DOHH2 (cell line): ENCODE measurements at regions not wholly inside any gene's neighbourhood (a gene's known extent, or its start where the extent isn't known, plus 50 kb on each side); places are given as distances from the start of the nearest gene placed in this dataset.

Experiments
- H3F3A ChIP-seq: fragments of 200-600 bp; sonication (generic), shearing (Covaris generic); 2 replicates; pipeline ENCODE4 v1.6.0; 2016; ENCODE audit warnings: antibody characterized with exemption, mild to moderate bottlenecking; ENCODE audit not compliant: control insufficient read depth, insufficient read depth
- H3K27ac ChIP-seq: fragments of 200-600 bp; sonication (generic); 2 replicates; pipeline ENCODE4 v1.5.1; 2014; ENCODE audit warnings: low read depth, mild to moderate bottlenecking, low read length, moderate library complexity
- H3K27me3 ChIP-seq: fragments of 200-600 bp; sonication (generic); 2 replicates; pipeline ENCODE4 v1.6.1; 2014; ENCODE audit warnings: mild to moderate bottlenecking, low read length, mixed read lengths; ENCODE audit not compliant: control insufficient read depth
- H3K36me3 ChIP-seq: fragments of 200-600 bp; sonication (generic); 2 replicates; pipeline ENCODE4 v1.6.1; 2014; ENCODE audit warnings: mild to moderate bottlenecking, low read length, moderate library complexity, mixed read lengths; ENCODE audit not compliant: control insufficient read depth
- H3K4me1 ChIP-seq: fragments of 200-600 bp; sonication (generic); 2 replicates; pipeline ENCODE4 v1.6.1; 2014; ENCODE audit warnings: mild to moderate bottlenecking, low read length, mixed read lengths; ENCODE audit not compliant: control insufficient read depth
- H3K4me2 ChIP-seq: fragments of 200-600 bp; sonication (generic); 2 replicates; pipeline ENCODE4 v1.6.0; 2014; ENCODE audit warnings: mild to moderate bottlenecking, low read length, moderate library complexity
- H3K4me3 ChIP-seq: fragments of 200-600 bp; sonication (generic); 2 replicates; pipeline ENCODE4 v1.5.1; 2014; ENCODE audit warnings: mild to moderate bottlenecking, low read length, mixed read lengths
- H3K79me2 ChIP-seq: fragments of 200-600 bp; sonication (generic); 2 replicates; pipeline ENCODE4 v1.6.1; 2014; ENCODE audit warnings: mild to moderate bottlenecking, low read length, mixed read lengths; ENCODE audit not compliant: control insufficient read depth
- H3K9me2 ChIP-seq: fragments of 200-600 bp; sonication (generic); replicated peaks from 2 replicates; pipeline ENCODE4 v1.6.1; 2014; ENCODE audit warnings: mild to moderate bottlenecking, low read length, mixed read lengths; ENCODE audit not compliant: control insufficient read depth
- H3K9me3 ChIP-seq: fragments of 200-600 bp; sonication (generic); 2 replicates; pipeline ENCODE4 v1.6.1; 2014; ENCODE audit warnings: antibody characterized with exemption, low read length, mixed read lengths; ENCODE audit not compliant: control insufficient read depth, insufficient read depth
- H4K20me1 ChIP-seq: fragments of 200-600 bp; sonication (generic); 2 replicates; pipeline ENCODE4 v1.6.0; 2014; ENCODE audit warnings: low read depth, mild to moderate bottlenecking, antibody characterized with exemption, low read length, moderate library complexity; ENCODE audit not compliant: control insufficient read depth, insufficient read depth
- CTCF ChIP-seq: fragments of 200-600 bp; sonication (generic); IDR thresholded peaks from one replicate; pipeline ENCODE4 v1.5.1; 2014; ENCODE audit warnings: antibody characterized with exemption, mild to moderate bottlenecking, low read depth, low read length; ENCODE audit not compliant: poor library complexity, severe bottlenecking
- EZH2phosphoT487 ChIP-seq: fragments of 200-600 bp; sonication (generic); IDR thresholded peaks from 2 replicates; pipeline ENCODE4 v1.6.1; 2017; ENCODE audit warnings: borderline replicate concordance, mild to moderate bottlenecking, antibody characterized with exemption, low read length, moderate library complexity, mixed read lengths

GRCh38 chr1:17916702-17917101 is 161.6 kb downstream of the ACTL8 start:
- no peaks in the 10 kb centered on the region for H3K27me3 ChIP-seq
- peaks cover under 1% of the 10 kb centered on the region; the same call in 1 of the 2 replicates for H4K20me1 ChIP-seq
- no peaks in the 10 kb centered on the region for H3F3A ChIP-seq
- H3K9me2 ChIP-seq: no peaks in the 10 kb centered on the region
- no peak overlapping the region for H3K4me3 ChIP-seq
- TF ChIP-seq CTCF (no peak), EZH2phosphoT487 (no peak)
- H3K79me2 ChIP-seq: no peaks in the 10 kb centered on the region
- H3K9me3 ChIP-seq: no peaks in the 10 kb centered on the region
- H3K4me2 ChIP-seq: no peak overlapping the region
- no peak overlapping the region for H3K27ac ChIP-seq
- no peaks in the 10 kb centered on the region for H3K4me1 ChIP-seq
- no peaks in the 10 kb centered on the region for H3K36me3 ChIP-seq

GRCh38 chr1:17919525-17920439 is 164.6 kb downstream of the ACTL8 start:
- TF ChIP-seq EZH2phosphoT487 (no peak), CTCF (no peak)
- no peaks in the 10 kb centered on the region for H3K4me1 ChIP-seq
- H3K4me2 ChIP-seq: no peak overlapping the region
- H3K27me3 ChIP-seq: no peaks in the 10 kb centered on the region
- H3K36me3 ChIP-seq: no peaks in the 10 kb centered on the region
- H3K27ac ChIP-seq: no peak overlapping the region
- H3F3A ChIP-seq: no peaks in the 10 kb centered on the region
- peaks cover 3% of the 10 kb centered on the region; the same call in 1 of the 2 replicates for H4K20me1 ChIP-seq
- no peaks in the 10 kb centered on the region for H3K9me3 ChIP-seq
- no peaks in the 10 kb centered on the region for H3K79me2 ChIP-seq
- no peaks in the 10 kb centered on the region for H3K9me2 ChIP-seq
- H3K4me3 ChIP-seq: no peak overlapping the region

GRCh38 chr1:17920881-17921640 is 165.9 kb downstream of the ACTL8 start:
- Histone ChIP-seq H3K79me2 (no peaks in the 10 kb centered on the region), H3K9me3 (no peaks in the 10 kb centered on the region), H3K4me1 (no peaks in the 10 kb centered on the region), H3K4me3 (no peak overlapping the region), H3F3A (no peaks in the 10 kb centered on the region), H3K4me2 (no peak overlapping the region), H3K27ac (no peak overlapping the region), H3K36me3 (no peaks in the 10 kb centered on the region), H3K27me3 (no peaks in the 10 kb centered on the region), H3K9me2 (no peaks in the 10 kb centered on the region), H4K20me1 (peaks cover 3% of the 10 kb centered on the region; the same call in 1 of the 2 replicates)
- TF ChIP-seq EZH2phosphoT487 (no peak), CTCF (no peak)
